HG03135 (cell line): ENCODE measurements at regions not wholly inside any gene's neighbourhood (a gene's known extent, or its start where the extent isn't known, plus 50 kb on each side); places are given as distances from the start of the nearest gene placed in this dataset.
"Not testable (repeated sequence)": the region's sequence is repeated elsewhere in the genome, so short reads cannot be mapped to it uniquely, and the experiment has no call there.

Experiments
- ATAC-seq: cut with Tn5 transposase; IDR thresholded peaks from one replicate; pipeline ENCODE4 v1.9.1; 2021; ENCODE audit warnings: mild to moderate bottlenecking, moderate library complexity; ENCODE audit not compliant: unreplicated experiment

DNA sequence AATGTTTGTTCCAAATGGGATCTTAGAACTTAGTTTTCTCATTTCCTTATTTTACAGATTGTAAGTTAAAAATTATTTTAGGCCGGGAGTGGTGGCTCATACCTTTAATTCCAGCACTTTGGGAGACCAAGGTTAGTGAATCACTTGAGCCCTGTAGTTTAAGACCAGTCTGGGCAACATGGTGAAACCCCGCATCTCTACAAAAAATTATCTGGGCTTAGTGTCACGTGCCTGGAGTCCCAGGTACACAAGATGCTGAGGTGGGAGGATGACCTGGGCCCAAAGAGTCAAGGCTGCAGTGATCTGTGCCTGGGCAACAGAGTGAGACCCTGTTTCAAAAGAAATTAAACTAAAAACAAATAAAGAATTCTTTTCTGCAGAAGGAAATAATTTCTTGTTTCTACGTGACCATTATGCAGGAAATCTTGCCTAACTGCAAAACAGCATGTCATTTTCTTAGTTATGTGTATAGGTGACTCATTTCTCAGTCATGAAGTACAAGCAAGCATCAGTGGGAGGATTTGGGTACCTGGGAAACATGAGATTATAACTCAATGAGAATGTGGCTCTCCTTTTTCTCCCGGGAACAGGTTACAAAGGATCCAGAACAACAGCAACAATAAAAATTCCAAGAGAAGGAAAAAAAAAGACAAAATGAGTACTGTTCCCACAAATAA, 375.1 kb upstream of the ST8SIA4 start:
- no peak for ATAC-seq

DNA sequence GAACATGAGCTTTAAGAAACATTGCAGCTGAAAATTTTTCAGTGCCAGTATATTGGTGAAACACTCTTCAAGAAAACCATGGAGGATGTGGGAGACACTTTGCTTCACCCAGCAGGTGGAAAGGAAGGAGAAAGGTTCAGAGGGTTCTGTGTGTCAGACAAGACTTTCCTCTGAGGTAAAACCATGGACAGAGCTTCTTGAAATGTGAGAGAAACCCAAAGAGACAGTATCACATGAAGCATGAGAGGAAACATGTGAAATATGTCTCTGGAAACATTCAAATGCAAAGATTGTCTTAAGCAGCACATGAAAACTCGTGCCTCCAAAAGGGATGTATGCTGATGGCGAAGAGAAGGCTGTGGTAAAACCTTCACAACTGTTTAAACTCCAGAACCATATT, 368.9 kb upstream of the ST8SIA4 start:
- ATAC-seq = no peak

DNA sequence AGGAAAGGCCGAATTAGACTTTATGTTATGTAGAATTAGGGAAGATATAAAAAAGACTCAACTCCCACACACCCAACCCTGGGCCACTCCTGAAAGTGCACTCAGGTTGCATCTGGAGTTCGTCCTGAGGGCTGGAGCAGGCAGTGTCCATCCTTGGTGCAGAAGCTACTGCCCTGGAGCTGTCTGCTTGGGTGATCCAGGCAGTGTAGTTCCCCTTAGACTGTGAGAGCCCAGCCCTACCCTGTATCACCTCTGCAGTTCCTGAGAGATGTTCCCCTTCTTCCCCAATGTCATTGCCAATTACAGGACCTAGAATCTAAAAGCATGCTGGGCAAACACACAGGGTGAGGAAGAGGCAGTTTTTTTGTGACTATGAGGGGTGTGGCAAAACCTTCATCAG, 368.3 kb upstream of the ST8SIA4 start:
- no peak for ATAC-seq

DNA sequence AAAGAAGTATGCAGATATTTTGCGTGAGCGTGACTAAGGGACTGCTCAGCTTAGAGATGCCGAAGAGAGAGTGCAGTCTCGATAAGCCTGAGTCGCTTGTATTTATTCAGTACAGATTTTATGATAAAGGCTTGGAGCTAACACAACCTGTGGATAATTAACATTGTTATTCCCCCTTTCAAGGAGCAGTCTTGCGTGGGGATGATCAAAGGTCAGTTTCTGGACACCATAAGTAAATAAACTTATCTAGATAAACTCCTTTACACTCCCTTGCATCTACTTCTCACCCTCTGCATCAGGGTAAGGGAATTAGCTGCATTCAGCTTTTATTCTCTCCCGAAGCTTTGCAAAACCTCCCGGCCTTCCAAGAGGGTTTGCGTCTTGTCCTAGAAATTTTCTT, 357.8 kb upstream of the ST8SIA4 start:
- no peak for ATAC-seq

DNA sequence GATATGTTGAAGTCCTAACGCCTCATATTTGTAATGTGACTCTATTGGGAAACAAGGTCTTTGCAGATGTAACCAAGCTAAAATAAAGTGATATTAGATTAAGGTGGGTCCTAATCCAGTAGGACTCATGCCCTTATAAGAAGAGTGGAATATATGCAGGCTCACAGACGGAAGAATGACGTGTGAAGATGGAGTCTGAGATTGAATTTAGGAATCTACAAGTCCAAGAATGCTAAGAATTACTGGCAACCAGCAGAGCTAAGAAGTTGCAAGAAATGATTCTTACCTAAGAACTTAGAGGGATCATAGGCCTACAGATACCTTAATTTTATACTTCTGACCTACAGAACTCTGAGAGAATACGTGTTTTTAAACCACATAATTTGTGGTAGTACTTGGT, 350.0 kb upstream of the ST8SIA4 start:
- ATAC-seq = no peak

DNA sequence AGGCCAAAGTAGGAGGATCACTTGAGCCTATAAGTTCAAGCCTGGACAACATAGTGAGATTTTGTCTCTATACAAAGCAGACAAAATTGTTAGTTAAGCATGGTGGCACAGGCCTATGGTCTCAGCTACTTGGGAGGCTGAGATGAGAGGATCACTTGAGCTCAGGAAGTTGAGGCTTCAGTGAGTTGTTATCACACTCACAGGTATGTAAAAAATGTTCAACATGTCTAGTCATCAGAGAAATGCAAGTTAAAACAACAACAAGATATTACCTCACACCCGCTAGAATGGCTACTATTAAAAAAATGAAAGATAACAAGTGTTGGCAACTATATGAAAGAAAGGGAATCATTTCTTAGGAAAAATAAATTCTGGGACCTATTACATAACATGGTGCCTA, 341.5 kb upstream of the ST8SIA4 start:
- no peak for ATAC-seq

DNA sequence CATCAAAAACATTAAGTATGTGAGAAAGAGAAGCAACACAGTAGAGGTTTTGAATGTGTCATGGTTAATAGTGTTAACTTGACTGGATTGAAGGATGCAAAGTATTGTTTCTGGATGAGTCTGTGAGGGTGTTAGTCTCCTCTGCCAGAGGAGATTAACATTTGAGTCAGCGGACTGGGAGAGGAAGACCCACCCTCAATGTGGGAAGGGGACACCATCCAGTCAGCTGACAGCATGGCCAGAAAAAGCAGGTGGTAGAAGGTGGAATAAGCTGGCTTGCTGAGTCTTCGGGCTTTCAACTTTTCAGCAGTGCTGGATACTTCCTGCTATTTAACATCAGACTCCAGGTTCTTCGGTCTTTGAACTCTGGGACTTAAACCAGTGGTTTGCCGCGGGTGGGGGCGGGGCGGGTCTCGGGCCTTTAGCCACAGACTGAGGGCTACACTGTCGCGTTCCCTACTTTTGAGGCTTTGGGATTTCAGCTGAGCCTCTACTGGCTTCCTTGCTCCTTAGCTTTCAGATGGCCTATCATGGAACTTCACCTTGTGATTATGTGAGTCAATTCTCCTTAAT, 309.9 kb upstream of the ST8SIA4 start:
- ATAC-seq = no peak

DNA sequence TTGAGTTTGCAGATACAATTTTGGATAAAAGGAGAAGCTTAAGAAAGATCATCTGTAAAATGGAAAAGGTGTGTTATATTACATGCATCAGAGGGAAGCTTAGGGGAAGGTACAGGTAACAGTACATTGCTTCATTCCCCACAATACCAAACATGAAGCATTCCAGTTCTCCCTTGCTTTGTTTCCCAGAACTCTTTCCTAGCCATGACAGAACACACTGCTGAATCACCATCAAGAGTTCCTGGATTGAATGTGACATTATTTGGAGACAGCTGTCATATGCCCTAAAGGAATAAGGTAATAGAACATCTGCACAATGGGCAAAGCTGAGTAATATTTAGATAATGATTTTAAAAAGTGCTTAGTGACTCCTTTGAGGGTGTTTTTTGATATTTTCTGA, 303.5 kb upstream of the ST8SIA4 start:
- no peak for ATAC-seq

DNA sequence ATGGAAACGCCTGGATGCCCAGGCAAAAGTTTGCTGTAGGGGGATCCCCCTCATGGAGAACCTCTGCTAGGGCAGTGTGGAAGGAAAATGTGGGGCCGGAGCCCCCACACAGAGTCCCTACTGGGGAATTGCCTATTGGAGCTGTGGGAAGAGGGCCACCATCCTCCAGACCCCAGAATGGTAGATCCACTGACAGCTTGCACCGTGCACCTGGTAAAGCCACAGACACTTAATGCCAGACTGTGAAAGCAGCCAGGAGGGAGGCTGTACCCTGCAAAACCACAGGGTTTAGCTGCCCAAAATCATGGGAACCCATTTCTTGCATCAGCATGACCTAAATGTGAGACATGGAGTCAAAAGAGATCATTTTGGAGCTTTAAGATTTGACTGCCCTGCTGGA, 302.0 kb upstream of the ST8SIA4 start:
- ATAC-seq = not testable (repeated sequence)

DNA sequence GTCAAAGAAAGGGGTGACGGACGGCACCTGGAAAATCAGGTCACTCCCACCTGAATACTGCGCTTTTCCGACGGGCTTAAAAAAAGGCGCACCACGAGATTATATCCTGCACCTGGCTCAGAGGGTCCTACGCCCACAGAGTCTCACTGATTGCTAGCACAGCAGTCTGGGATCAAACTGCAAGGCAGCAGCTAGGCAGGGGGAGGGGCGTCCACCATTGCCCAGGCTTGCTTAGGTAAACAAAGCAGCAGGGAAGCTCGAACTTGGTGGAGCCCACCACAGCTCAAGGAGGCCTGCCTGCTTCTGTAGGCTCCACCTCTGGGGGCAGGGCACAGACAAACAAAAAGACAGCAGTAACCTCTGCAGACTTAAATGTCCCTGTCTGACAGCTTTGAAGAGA, 277.3 kb upstream of the ST8SIA4 start:
- ATAC-seq = not testable (repeated sequence)

DNA sequence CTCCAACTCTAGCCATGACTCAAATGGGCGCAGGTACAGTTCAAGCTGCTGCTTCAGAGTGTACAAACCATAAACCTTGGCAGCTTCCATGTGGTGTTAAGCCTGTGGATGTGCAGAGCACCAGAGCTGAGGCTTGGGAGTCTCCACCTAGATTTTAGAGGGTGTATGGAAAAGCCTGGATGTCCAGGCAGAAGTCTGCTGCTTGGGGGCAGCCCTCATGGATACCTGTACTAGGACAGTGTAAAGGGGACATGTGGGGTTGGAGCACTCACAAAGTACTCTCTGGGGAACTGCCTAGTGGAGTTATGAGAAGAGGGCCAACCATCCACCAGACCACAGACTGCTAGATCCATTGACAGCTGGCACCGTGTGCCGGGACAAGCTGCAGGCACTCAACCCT, 273.5 kb upstream of the ST8SIA4 start:
- ATAC-seq = no peak

DNA sequence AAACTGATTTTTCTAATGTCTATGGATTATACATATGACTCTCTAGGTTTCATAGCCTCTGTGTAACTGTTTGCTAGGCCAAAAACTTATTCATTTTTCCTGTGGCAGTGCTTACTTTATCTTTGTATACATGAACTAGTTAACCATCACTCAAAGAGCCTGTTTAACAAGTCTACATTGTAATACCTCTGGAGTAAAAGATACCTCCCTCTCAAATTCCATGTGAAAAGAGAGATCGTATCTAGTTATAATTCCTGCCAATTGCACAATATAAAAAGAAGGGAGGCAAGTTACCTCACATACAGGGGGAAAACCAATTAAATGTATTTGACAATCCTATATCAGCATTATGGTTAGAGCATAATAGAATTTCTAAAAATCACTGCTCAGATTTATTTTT, 271.9 kb upstream of the ST8SIA4 start:
- ATAC-seq = no peak

DNA sequence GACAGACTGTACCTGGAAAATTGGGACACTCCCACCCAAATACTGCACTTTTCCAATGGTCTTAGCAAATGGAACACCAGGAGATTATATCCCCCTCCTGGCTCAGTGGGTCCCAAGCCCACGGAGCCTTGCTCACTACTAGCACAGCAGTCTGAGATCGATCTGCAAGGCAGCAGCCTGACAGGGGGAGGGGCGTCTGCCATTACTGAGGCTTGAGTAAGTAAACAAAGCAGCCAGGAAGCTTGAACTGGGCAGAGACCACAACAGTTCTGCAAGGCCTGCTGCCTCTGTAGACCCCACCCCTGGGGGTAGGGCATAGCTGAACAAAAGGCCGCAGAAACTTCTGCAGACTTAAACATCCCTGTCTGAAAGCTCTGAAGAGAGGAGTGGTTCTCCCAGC, 260.0 kb upstream of the ST8SIA4 start:
- ATAC-seq = no peak

DNA sequence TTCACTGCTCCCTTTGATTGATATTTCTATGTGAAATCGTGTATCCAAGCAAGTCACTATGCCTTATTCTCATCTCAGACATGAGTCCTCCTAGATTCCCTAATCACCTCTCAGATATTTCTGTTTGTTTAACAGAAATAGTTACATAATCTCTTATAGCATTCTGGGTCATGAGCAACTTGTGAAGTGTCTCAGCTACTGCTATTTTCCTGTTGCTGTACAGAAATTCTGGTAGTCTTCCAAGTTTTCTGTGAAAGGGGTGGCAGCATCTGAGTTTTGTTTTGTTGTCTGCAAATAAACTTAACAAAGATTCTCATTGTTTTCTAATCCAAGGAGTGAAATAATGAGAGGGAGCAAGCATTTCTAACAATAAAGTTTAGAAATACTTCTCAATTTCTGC, 256.9 kb upstream of the ST8SIA4 start:
- ATAC-seq = no peak

DNA sequence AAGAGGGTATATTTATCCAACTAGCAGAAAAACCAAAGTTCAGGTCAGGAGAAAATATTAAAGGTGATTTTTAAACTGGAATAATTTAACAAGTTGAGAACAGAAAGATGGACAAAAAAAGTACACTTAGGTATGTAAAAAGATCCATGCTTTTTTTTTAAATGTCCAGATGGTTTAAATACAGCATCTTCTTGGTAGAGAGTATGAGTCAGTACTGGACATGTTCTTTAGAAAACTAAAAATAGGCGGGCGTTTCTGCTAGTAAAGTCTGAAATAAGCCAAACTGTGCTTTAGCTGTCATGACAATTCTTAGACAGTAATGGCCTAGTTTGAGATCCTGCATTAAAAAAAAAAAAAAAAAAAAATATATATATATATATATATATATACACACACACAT, 255.9 kb upstream of the ST8SIA4 start:
- no peak for ATAC-seq

DNA sequence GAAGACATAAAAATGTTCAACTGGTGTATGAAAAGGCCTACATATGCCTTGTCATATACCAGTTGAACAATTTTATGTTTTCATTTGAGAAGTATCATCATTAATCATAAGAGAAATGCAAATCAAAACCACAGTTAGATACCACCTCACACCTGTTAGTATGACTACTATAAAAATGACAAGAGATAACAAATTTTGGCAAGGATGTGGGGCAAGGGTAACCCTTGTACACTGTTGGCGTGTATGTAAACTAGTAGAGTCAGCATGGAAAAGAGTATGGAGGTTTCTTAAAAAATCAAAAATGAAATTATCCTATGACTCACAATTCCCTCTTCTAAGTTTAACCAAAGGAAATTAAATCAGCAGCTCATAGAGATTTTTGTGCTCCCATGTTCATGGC, 250.4 kb upstream of the ST8SIA4 start:
- no peak for ATAC-seq

DNA sequence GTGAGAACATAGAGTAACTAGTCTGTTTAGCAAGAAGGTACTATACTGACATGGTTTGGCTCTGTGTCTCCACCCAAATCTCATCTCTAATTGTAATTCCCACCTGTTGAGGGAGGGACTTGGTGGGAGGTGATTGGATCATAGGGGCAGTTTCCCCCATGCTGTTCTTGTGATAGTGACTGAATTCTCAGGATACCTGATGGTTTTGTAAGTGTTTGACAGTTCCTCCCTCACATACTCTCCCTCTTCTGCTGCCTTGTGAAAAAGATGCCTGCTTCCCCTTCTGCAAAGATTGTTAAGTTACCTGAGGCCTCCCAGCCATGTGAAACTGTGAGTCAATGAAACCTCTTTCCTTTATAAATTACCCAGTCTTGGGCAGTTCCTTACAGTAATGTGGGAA, 240.4 kb upstream of the ST8SIA4 start:
- ATAC-seq = no peak

DNA sequence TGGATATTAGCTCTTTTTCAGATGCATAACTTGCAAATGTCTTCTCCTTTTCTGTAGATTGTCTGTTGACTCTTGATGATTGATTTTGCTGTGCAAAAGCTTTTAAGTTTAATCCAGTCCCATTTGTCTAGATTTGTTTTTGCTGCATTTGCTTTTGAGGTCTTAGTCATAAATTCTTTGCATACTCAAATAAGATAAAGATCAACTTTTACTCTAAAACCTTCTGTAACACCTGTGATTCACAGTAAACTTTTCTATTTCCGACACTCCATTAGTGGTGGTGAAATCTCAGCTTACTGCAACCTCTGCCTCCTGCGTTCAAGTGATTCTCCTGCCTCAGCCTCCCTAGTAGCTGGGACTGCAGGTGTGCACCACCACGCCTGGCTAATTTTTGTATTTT, 239.0 kb upstream of the ST8SIA4 start:
- no peak for ATAC-seq

DNA sequence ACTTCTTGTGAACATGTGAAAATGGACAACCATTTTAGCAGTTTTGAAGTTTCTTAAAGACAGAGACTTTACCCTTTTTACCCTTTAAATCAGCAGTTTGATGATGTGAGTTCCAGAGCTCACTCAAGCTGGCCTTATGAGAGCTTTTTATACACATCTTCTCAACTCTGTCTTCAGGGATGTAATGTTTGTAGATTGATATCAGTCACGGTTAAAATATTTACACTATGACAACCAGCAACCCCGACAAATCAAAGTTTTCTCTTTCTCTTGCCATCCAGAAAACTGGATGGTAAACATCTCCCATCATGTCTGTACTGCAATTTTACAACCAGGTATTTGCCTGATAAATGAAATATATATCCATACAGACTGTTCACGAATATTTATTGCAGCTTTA, 233.4 kb upstream of the ST8SIA4 start:
- no peak for ATAC-seq

DNA sequence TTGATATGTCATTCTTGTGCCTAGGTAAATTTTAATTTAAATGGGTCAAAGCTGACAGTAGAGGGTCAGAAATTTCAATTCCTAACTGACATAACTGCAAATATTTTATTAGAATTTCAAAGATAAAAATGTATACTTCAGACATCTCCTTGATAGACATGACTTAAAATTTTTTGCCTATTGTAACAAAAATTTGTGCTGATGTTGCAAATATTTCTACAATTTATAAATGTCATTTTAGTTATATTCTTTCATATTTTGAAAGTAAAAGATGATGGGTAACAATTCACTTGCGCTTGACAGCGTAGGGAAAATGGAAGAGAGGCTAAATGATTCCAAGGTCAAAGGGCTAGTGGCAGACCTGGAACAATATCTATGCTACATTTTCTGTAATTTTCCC, 220.3 kb upstream of the ST8SIA4 start:
- ATAC-seq = no peak

DNA sequence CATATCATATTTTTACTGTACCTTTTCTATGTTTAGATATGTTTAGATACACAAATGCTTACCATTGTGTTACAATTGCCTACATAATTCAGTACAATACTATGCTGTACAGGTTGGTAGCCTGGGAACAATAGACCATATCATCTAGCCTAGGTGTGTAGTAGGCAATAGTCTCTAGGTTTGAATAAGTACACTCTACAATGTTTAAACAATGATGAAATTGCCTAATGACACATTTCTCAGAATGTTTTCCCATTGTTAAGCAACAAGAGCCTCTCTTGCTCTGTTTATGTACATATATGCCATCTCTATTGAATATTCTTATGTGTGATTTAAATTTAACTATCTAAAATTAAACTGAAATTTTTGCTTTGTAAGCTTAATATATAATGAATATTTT, 209.6 kb upstream of the ST8SIA4 start:
- ATAC-seq = no peak

DNA sequence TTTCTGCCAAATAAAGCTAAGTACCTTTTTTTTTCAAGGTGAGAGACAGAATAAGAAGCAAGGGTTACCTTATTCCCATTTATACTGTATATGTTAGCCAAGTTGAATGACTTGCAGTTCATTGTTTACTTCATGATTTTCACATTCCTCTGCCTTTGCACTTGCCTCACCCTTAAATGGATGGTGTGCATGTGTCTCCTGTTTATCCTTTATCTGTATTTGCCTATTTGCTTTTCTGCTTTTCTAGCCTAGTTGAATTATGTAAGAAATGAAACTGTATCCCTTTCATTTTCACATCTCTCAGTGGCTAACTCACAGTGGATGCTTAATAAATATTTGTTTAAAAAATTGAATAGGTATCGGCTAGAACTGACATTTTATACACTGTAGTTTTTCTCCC, 200.8 kb upstream of the ST8SIA4 start:
- ATAC-seq = no peak

DNA sequence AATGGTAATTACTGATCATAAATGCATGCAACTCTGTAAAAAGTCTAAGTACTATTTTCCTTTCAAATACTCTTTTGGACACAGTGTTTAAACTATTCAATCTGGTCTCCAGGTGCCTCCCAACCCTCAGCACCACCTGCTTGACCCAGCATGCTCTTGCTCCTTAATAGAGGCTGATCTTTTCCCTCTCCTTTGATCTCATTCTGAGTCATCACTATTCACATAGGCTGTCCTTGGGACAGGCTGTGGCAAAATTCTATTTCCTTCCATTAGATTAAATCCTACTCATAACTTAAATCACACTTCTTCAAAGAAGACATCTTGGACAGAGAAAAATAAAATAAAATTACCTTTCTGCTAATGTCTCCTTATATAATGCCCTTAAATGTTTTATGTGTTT, 199.4 kb upstream of the ST8SIA4 start:
- ATAC-seq = no peak
